CD4-positive, alpha-beta T cell (primary cell): ENCODE measurements at regions not wholly inside any gene's neighbourhood (a gene's known extent, or its start where the extent isn't known, plus 50 kb on each side); places are given as distances from the start of the nearest gene placed in this dataset.

ENCODE experiments used
- ATAC-seq: fragments of 200-7000 bp; cut with Tn5 transposase; one replicate; pipeline ENCODE4 v1.10.0; 2022; ENCODE audit warnings: mild to moderate bottlenecking; ENCODE audit not compliant: poor library complexity
- CTCF ChIA-PET: fragments of 350-600 bp; sonication (Branson Sonifier 250); formaldehyde crosslinking; loops from one replicate; lab custom pipeline; 2021; ENCODE audit warnings: antibody characterized with exemption, inconsistent platforms; lab: Charles Lee
- POLR2A ChIA-PET: fragments of 350-600 bp; sonication (Branson Sonifier 250); formaldehyde crosslinking; loops from one replicate; lab custom pipeline; 2021; ENCODE audit warnings: antibody characterized with exemption, inconsistent platforms; lab: Charles Lee
- DNase-seq, 14 experiments: peaks; one replicate each; pipeline ENCODE4 v3.0.0-alpha.2; 2013 to 2020; ENCODE audit warnings: mixed read lengths in 2 of 14
- H3K27ac ChIP-seq, 2 donors: one replicate each; pipeline versions ENCODE4 v1.5.1 to v1.7.0; 2013; ENCODE audit warnings: low read length in 2 of 2, low read depth in 1 of 2, mild to moderate bottlenecking in 1 of 2
- H3K27me3 ChIP-seq, 2 experiments: 1 replicate in 1 of 2; 2 replicates in 1 of 2; pipeline versions ENCODE4 v1.6.1 to v1.7.0; 2013; ENCODE audit warnings: low read length in 2 of 2, control low read depth in 1 of 2, mild to moderate bottlenecking in 1 of 2, moderate library complexity in 1 of 2; ENCODE audit not compliant: insufficient read depth in 2 of 2, control insufficient read depth in 1 of 2
- H3K36me3 ChIP-seq: one replicate; pipeline ENCODE4 v1.6.1; 2013; ENCODE audit warnings: low read length, control low read depth; ENCODE audit not compliant: insufficient read depth
- H3K4me1 ChIP-seq: one replicate; pipeline ENCODE4 v1.6.1; 2013; ENCODE audit warnings: low read length, control low read depth; ENCODE audit not compliant: insufficient read depth
- H3K4me3 ChIP-seq: one replicate; pipeline ENCODE4 v1.5.1; 2013; ENCODE audit warnings: mild to moderate bottlenecking, low read length, moderate library complexity
- H3K9me3 ChIP-seq, 2 experiments: 1 replicate in 1 of 2; 2 replicates in 1 of 2; pipeline versions ENCODE4 v1.6.1 to v1.7.0; 2013; ENCODE audit warnings: low read length in 2 of 2, mild to moderate bottlenecking in 2 of 2, control low read depth in 1 of 2, moderate library complexity in 1 of 2; ENCODE audit not compliant: control insufficient read depth in 1 of 2, insufficient read depth in 1 of 2
- H3K27ac Mint-ChIP-seq: one replicate; pipeline ENCODE4 v1.8.0; 2020; ENCODE audit warnings: mixed read lengths
- H3K27me3 Mint-ChIP-seq: one replicate; pipeline ENCODE4 v1.8.0; 2021; ENCODE audit warnings: mixed read lengths
- H3K36me3 Mint-ChIP-seq: one replicate; pipeline ENCODE4 v1.8.0; 2021; ENCODE audit warnings: low read depth, mixed read lengths
- H3K4me1 Mint-ChIP-seq: one replicate; pipeline ENCODE4 v1.8.0; 2021; ENCODE audit warnings: low read depth, mixed read lengths
- H3K4me3 Mint-ChIP-seq: one replicate; pipeline ENCODE4 v1.8.0; 2020; ENCODE audit warnings: mild to moderate bottlenecking, mixed read lengths
- H3K9me3 Mint-ChIP-seq: one replicate; pipeline ENCODE4 v1.8.0; 2020; ENCODE audit warnings: mixed read lengths
- CTCF ChIP-seq: fragments of 200-600 bp; IDR thresholded peaks from one replicate; pipeline ENCODE4 v1.8.0; 2022; ENCODE audit warnings: antibody characterized with exemption, mild to moderate bottlenecking
- intact Hi-C, 2 experiments: fragments of 100-400 bp; cut with DNase I in 1 of 2; cut with micrococcal nuclease in 1 of 2; formaldehyde crosslinking; loops; one replicate each; pipeline versions ENCODE4 v1.15.1 to v1.9.0; 2023 to 2025; cut with DNase I, micrococcal nuclease

- CTCF ChIA-PET = no interaction called here
- Mint-ChIP-seq H3K9me3 (no peaks in the 10 kb centered on the region), H3K27me3 (peaks cover 16% of the 10 kb centered on the region), H3K4me1 (no peaks in the 10 kb centered on the region), H3K36me3 (no peaks in the 10 kb centered on the region), H3K27ac (no peak overlapping the region), H3K4me3 (no peak overlapping the region)
- POLR2A ChIA-PET = no interaction called here
- no peak for ATAC-seq
- no peak for DNase-seq
- intact Hi-C loops = no loop called here
- H3K4me1 ChIP-seq = no peaks in the 10 kb centered on the region
- H3K27ac ChIP-seq = no peak overlapping the region
- no peaks in the 10 kb centered on the region for H3K36me3 ChIP-seq
- H3K4me3 ChIP-seq = no peak overlapping the region
- no peak for TF ChIP-seq CTCF
- no peaks in the 10 kb centered on the region for H3K9me3 ChIP-seq
- H3K27me3 ChIP-seq = peaks cover 0 to 5% of the 10 kb centered on the region in 2 experiments
These were observed 167.1 kb upstream of the GJB5 start for GRCh38 chr1:34587761-34588160.

GRCh38 chr1:34590211-34590623, 164.6 kb upstream of the GJB5 start:
- Mint-ChIP-seq H3K9me3 (no peaks in the 10 kb centered on the region), H3K4me1 (no peaks in the 10 kb centered on the region), H3K27me3 (peaks cover 11% of the 10 kb centered on the region), H3K4me3 (no peak overlapping the region), H3K27ac (no peak overlapping the region), H3K36me3 (no peaks in the 10 kb centered on the region)
- no peaks in the 10 kb centered on the region for H3K4me1 ChIP-seq
- no peaks in the 10 kb centered on the region for H3K9me3 ChIP-seq
- ATAC-seq (no peak), DNase-seq (no peak)
- H3K36me3 ChIP-seq = no peaks in the 10 kb centered on the region
- TF ChIP-seq CTCF = no peak
- intact Hi-C loops = no loop called here
- no peak overlapping the region for H3K27ac ChIP-seq
- no peak overlapping the region for H3K4me3 ChIP-seq
- peaks cover 0 to 2% of the 10 kb centered on the region in 2 experiments for H3K27me3 ChIP-seq
- POLR2A ChIA-PET = no interaction called here
- CTCF ChIA-PET = no interaction called here

GRCh38 chr1:34591751-34592629, 162.9 kb upstream of the GJB5 start:
- intact Hi-C loops = no loop called here
- Histone ChIP-seq H3K27me3 (peaks cover 0 to 2% of the 10 kb centered on the region in 2 experiments), H3K9me3 (no peaks in the 10 kb centered on the region), H3K4me3 (no peak overlapping the region), H3K27ac (no peak overlapping the region), H3K36me3 (no peaks in the 10 kb centered on the region), H3K4me1 (no peaks in the 10 kb centered on the region)
- DNase-seq (no peak), ATAC-seq (no peak)
- TF ChIP-seq CTCF = no peak
- H3K27me3 Mint-ChIP-seq = peaks cover 11% of the 10 kb centered on the region
- CTCF ChIA-PET = no interaction called here
- H3K9me3 Mint-ChIP-seq = no peaks in the 10 kb centered on the region
- H3K27ac Mint-ChIP-seq = no peak overlapping the region
- H3K4me3 Mint-ChIP-seq = no peak overlapping the region
- no peaks in the 10 kb centered on the region for H3K36me3 Mint-ChIP-seq
- H3K4me1 Mint-ChIP-seq = no peaks in the 10 kb centered on the region
- POLR2A ChIA-PET = no interaction called here
